Hematopoietic multipotent progenitor cell (in vitro differentiated cells): ENCODE measurements at regions not wholly inside any gene's neighbourhood (a gene's known extent, or its start where the extent isn't known, plus 50 kb on each side); places are given as distances from the start of the nearest gene placed in this dataset.

Experiments used
- DNase-seq, 3 donors: peaks; one replicate each; pipeline ENCODE4 v3.0.0-alpha.2; 2011 to 2015; ENCODE audit warnings: low read depth in 2 of 3, low spot score in 2 of 3

DNA sequence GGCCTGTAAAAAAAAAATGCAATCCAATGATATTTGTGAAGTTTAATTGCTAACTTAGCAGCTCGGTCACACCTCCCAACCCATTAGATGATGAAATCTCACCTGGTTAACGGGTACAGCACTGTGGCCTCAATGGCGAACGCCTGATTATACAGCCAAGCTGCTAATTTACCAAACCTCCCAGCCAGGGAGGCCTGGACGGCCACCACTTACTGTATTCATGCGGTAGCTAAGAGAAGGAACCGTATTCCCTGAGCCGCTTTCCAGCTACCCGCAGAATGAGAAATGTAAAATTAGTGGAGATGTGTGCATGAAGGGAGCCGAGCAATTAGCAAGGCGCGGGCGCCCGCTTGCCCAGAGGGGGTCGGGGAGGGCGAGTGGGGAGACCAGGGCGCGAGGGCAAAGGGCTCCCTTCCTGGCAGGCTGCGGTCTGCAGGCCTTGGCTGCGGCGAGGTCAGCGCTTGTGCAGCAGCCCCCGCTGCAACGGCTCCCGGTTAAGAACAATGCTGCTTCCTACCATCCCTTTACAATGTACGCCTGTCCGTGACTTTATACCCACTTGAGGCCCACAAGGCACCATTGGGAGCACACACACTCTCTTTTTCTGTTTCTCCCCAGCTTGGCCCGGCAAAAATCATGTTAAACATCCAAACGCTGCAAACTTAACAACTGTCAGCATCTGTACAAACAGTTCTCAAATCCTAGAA is 70.4 kb upstream of the TBCA start:
- no peak for DNase-seq

DNA sequence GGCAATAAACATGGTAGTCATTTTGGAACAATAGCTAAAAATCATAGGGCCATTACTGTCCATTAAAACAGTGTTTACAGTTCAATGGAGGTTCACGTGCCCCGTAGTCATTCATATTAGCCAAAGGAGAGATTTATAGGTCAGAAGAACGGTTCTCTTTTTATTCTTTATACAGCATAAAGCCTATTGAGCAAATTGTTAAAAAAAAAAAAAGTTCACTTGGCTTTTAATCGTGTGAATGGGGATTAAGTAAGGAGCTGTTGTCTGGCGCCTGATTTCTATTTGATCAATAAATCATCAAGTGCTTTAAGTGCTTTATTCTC is 69.1 kb upstream of the TBCA start:
- DNase-seq = no peak

DNA sequence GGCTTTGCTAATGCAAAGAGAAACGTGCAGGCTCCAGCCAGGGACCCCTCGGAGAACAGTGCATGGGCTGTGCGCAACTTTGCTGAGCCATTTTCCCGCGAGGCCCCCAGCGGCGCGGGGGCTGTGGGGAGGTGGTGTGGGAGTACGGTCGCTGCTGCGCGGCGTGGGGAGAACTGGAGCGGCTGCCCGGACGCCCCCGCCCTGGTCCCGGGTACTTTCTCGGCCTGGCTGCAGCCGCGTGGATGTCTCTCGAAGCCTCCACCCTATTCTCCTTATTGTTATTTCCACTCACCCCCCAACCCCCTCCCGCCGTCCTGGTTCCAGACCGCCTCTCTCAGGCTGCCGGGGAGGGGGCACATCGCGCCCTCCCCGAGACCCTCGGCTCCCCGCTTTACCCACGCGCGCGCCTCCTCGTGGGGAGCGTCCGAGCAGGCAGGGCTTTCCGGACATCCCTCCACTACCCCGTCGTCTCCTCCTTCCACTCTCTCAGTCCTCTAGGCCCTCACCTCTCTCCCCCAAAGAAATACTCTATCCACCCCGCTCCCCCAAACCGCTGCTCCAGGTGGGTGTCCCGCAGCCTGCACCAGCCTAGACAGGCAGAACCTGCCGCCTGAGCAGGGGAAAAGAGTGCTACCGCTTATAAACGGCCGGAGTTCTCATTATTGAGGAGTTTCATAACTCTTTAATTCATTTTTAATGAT is 68.6 kb upstream of the TBCA start:
- no peak for DNase-seq

DNA sequence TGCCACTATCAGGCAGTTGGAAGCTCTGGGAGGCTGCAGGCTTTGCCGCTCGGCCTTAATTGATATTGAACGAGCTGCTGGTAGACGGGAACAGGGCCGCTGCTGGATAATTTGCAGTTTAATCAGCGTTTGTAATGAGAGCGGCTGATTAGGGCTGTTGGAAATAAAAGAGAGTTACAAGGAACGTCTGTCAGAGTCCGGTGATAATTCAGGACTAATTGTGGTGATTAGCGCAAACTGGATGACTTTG is 68.2 kb upstream of the TBCA start:
- no peak for DNase-seq

DNA sequence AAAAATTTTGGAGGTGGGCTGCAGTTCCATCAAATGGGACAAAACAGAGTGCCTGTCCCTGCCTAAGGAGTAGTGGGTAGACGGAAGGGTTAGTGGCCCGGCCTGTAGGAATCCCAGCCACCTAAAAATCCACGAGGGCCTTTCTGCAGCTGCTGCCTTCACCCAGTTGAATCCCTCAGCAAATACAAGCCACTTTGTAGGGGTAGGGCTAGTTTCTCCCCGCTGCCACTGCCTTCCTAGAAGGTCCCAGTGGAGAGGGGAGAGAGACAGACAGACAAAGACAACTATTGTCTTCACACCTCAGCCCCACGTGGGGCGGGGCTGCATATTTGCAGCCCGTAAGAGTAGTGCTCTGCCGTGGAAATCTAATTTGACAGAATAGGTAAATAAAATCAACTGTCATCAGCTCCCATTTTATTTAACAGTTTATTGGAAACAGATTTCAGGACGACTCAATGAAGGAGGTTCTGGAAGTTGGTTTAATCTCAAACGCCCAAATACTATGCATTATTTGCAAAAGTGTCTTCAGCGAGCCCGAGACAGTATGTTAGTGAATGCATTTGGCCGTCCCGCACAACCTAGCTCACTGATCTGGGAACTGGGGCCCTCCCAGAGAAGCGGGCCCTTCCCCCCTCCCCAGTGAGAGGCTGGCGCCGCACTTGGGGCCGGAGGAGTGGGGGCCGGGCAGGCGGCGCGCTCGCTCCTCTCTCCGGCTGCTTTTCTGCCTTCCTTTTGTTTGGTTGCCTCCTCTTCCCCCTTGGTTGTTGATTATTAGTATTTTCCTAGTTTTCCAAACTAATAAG is 67.6 kb upstream of the TBCA start:
- DNase-seq = no peak

DNA sequence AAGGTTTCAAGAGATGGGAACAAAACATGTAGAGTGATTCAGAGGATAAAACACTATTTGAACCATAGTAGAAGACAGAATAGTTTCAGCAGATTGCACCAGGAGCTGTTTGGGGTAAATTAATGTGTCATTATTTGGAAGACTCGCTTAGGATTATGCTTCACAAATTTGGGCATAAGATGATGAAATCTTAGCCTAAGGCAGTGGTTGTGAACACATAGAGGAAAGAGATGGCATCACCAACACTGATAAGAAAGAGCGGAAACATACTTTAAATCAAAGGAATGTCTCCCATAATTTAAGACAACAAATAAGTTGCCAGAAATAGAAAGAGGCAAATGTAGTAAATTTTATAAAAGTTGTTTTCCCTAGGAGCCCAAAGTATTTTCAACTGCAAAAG is 66.1 kb upstream of the TBCA start:
- no peak for DNase-seq

DNA sequence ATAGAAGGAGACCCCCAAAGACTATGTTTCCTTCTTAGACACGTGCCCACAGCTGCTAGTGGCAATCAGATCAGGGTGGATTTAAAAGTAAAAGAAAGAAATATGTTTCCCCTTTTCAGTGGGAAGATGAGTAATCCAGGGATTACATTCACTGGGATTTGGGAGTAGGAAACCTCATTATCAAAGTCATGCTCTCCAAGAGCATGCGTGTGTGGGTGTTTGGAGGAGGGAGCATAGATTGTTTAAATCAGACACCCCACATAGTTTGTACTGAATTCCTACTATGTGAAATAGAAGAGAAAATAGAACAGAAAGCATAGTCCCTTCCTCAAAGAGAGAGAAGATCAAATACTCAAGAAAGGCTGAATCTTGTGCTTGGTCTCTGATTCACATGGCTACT is 65.5 kb upstream of the TBCA start:
- DNase-seq = no peak

DNA sequence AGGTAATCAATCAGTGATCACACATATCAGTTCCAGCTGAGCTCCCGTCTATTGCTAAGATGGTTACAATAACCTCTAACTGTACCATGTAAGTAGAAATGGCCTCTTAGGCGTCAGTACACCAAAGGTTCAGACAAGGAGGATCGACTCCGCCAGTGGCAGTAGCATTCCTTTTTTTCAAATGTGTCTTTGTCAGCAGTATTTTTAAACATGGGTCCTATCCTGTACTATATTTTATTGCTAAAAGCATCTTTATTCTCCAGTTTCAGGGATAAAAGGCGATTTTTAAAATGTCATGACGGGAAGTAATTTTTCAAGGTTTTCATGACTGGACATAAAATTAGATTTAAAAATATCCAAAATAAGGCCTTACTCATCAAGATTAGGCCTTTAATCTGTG is 64.8 kb upstream of the TBCA start:
- DNase-seq = no peak

DNA sequence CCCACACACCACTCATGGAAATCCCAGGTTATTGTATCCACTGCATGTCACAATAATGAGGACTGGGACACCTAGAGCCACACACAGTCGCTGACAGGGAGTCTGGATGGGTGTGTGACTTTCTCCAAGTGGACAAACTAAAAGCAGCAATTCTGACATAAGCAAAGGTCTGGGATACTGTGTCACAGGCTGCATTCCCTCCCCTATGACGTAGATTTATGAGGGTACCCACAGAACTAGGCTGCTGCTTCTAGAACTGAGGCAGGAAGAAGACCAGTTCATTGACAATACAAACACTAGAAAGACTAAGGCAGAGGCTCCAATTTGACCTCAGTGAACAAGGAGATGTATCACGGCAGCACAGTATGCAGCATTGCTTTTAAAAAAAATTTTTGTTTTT is 63.6 kb upstream of the TBCA start:
- no peak for DNase-seq

DNA sequence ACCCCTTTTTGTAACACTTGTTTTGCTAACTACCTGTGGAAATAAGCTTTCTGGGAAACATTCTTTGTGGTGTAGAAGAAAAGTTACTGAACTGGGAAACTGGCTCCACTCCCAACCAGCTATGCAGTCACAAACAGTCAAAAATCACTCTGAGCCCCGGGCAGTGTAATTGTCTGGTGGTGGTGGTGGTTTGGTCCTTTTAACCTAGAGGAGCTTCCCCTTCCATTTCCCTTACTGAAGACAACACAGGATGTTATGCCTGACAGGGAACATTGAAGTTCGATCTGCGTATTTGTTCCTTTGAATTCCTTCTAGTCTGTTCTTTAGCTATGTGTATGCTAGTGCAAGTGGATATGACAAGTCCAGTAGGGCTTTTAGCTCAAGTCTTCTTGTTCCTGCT is 56.8 kb upstream of the TBCA start:
- DNase-seq = no peak

DNA sequence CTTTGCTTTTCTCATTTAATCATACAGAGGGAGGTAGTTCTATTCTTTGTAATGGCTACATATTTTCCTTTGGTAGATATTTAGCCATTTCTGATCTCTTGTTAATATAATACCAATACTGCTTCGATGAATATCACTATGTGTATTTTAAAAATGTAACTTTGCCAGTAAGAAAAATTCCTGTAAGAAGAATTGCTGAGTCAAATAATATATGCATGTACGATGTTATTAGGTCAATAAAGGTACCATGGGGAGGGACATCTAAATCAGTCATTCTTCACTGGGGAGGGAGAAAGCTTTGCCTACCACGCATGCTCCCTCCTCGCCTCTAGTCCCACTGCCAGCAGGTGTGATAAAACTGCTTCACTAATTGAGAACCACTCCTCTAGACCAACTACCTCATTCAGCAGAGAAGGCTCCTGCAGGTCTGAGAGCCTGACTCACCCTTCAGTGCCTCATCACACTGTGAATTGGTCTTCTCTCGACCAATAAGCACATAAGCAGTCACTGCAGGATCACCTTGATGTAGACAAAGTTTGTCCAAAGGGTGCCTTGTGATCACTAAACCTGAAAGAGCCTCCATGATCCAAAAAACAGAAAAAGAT is 56.1 kb upstream of the TBCA start:
- DNase-seq = no peak

DNA sequence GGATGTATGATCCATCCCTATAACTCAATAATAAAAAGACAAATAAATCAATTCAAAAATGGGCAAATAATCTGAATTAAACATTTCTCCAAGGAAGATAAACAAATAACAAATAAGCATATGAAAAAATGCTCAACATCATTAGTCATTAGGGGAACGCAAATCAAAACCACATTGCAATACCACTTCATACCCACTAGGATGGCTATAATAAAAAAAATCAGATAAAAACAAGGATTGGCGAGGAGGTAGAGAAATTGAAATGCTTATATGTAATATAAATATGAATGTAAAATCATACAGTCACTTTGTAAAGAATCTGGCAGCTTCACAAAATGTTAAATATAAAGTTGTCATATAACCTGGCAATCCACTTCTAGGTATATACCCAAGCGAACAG is 52.3 kb upstream of the TBCA start:
- no peak for DNase-seq
